Astrocyte (in vitro differentiated cells and primary cell): ENCODE measurements at regions not wholly inside any gene's neighbourhood (a gene's known extent, or its start where the extent isn't known, plus 50 kb on each side); places are given as distances from the start of the nearest gene placed in this dataset.

Experiments used
- CTCF ChIP-seq: IDR thresholded peaks from 2 replicates; pipeline ENCODE4 v1.5.1; 2011; ENCODE audit warnings: low read depth, mild to moderate bottlenecking, inconsistent platforms, low read length, moderate library complexity; ENCODE audit not compliant: insufficient read depth
- EZH2 ChIP-seq: IDR thresholded peaks from 2 replicates; pipeline ENCODE4 v1.6.1; 2012; ENCODE audit warnings: mild to moderate bottlenecking, low read length, inconsistent platforms; ENCODE audit not compliant: insufficient read depth

GRCh38 chrX:40310016-40310415, 212.3 kb upstream of the BCOR start:
- no peak for TF ChIP-seq CTCF
- no peak for TF ChIP-seq EZH2
